GM12892 (cell line): ENCODE measurements at regions not wholly inside any gene's neighbourhood (a gene's known extent, or its start where the extent isn't known, plus 50 kb on each side); places are given as distances from the start of the nearest gene placed in this dataset.

ENCODE experiments used
- POLR2A ChIP-seq: IDR thresholded peaks from 2 replicates; pipeline ENCODE4 v1.6.1; 2011; ENCODE audit warnings: low read depth, low read length, control low read depth
- TAF1 ChIP-seq: IDR thresholded peaks from 2 replicates; pipeline ENCODE4 v1.6.1; 2011; ENCODE audit warnings: low read depth, mild to moderate bottlenecking, control low read depth, low read length, borderline replicate concordance

GRCh38 chr12:78600541-78600940, 264.0 kb upstream of the SYT1 start:
- TF ChIP-seq POLR2A = no peak
- TF ChIP-seq TAF1 = no peak
